HG03280 (cell line): ENCODE measurements at regions not wholly inside any gene's neighbourhood (a gene's known extent, or its start where the extent isn't known, plus 50 kb on each side); places are given as distances from the start of the nearest gene placed in this dataset.
"Not testable (repeated sequence)": the region's sequence is repeated elsewhere in the genome, so short reads cannot be mapped to it uniquely, and the experiment has no call there.

Experiments used
- ATAC-seq: cut with Tn5 transposase; IDR thresholded peaks from one replicate; pipeline ENCODE4 v1.9.1; 2021; ENCODE audit warnings: mild to moderate bottlenecking, moderate library complexity; ENCODE audit not compliant: unreplicated experiment

DNA sequence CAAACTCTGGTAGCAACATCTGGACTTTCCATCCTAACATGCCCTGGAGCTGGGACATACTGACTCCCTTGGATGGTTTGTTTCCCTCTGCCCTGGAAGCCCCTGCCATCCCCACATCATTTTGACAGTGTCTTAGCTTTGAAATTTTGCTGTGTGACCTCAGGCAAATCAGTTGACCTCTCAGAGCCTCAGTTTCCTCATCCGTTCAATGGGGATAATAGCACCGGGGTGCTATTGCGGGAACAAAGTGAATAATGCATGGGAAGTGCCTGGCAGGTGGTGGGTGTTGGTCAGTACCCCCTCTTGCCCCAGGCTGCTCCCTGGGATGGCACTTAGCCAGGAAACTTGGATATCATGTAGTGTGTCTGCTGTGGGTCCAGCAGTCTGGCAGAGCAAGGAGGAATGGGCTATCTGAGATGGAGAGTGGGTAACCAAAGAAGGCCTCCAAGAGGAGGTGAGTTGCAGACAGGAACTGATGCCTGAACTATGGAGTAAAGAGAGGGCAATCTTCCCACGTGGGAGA lies 88.6 kb downstream of the MRPL14 start:
- no peak for ATAC-seq

DNA sequence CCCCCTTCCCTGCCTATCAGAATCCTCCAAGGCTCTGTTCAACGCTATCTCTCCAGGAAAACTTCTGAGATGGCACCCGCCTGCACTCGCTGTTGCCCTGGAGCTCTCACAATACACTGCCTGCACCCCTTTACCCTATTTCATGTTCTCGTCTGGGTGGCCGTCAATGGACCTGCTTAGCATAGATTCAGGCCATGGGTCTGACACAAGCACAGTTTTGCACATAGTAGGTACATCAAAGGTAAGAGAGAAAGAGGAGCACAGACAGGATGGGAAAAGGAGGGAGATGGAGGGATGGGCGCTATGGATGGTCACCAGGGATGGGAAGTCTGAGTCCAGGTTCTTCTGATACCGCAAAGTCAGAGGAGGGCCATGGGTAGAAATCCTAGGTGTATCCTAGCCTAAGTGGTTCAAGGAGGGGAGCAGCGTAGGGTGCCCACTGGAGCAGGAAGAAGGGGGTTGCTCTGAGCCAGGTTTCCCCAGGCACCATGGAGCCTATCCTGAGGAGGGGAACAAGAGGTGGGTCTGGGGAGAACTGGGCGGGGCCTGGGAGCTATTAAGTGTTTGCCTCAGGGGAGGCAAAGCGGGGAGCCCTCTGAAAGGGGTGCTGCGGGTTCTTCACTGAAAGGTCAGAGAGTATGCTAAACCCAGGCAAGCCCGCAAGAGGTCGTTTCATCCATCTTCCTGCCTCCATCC lies 89.3 kb downstream of the MRPL14 start:
- no peak for ATAC-seq

GRCh38 chr6:44037276-44037675 lies 90.0 kb downstream of the MRPL14 start:
- not testable (repeated sequence) for ATAC-seq

DNA sequence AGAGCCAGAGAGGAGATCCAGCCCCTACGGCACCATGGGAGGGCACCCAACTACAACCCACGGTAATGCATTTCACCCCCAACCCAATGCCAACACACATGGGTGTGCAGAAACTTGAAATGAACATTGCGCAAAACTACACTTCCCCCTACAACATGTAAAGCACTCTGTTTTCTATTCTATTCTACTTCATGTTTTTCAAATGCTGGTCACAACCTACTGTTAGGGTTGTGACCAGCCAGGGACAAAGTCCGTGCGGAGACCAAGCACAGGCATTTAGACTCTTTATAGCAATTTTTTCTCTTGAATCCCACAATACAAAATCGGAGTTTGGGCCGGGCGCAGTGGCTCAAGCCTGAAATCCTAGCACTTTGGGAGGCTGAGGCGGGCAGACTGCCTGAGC lies 90.6 kb downstream of the MRPL14 start:
- no peak for ATAC-seq

- ATAC-seq: no peak
These were observed 91.1 kb downstream of the MRPL14 start for GRCh38 chr6:44036196-44036595.

DNA sequence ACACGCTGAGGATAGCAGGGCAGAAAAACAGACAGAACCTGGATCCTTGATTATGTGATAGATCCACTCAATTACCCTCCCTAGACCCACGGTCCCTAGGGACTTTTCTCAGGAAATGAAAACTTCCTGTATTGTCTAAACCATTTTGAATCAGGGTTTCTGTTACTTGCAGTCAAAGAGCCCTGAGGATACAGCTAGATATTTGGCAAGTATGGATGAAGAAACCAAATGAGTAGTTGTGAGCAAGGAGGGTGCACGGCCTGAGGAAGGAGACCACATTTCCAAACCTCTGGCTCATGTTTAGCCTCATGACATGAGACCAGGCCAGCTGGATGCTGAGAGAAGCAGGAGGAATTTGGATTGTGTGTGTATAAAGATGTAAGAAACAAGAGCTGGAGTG lies 91.6 kb downstream of the MRPL14 start:
- no peak for ATAC-seq

- no peak for ATAC-seq
These were observed 92.3 kb downstream of the MRPL14 start for GRCh38 chr6:44034931-44035345.

- ATAC-seq: no peak
These were observed 92.8 kb downstream of the MRPL14 start for GRCh38 chr6:44034391-44034861.

- ATAC-seq: no peak
These were observed 96.3 kb downstream of the MRPL14 start for GRCh38 chr6:44030812-44031454.

DNA sequence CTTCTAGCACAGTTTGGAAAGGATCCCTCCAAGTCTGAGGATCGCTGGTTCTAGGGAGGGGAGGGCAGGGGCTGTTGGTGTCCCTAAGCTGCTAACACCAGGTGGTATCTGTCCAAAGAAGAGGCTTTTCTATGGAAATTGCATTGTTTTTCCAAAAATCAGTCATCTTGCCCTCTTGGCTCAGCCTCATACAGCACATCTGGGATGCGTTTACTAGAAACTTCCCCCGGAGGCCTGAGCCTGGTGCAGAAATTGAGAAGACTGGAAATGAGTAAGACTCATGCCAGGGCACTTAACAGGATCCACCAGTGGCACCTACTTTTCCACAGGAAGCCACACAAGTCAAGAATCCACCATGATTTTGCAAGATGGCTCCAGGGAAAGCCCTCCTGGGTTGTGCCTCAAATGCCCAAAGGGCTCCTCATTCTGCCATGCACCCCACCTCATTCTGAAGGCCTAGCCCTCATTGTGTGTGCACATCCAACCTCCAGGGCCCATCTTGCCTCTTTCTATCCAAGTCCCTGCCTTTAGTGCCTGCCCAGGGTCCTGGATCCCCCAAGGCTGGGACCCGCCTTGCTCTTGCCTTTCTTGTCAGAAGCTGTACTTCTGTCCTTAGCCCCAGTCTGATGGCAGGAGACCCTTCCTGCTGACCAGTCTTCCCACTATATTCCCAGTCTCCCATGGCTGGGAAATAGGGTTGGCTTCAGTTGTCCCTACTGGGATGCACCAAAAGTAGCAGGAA lies 97.6 kb downstream of the MRPL14 start:
- ATAC-seq: no peak

DNA sequence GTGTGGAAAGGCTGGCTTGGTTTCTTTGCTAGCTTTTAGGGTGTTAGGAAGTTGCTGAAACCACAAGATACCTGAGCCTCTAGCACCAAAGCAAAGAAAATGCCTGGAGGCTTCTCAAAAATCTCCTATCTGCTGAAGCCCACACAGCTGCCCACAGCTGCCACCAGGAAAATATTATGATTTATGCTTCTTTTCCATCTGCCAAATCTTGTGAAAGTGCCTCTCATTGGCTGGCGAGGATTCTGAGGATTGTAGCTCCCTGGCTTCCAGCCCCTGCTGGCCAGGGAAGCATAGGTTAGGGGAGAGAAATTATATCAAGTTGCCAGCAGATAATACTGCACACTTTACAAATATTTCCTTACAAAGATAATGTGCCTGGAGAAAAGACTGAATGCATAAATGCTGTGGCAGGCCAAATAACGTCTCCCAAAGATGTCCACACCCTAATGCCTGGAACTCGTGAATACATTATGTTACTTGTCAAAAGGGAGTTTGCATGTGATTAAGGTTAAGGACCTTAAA lies 98.4 kb downstream of the MRPL14 start:
- no peak for ATAC-seq

GRCh38 chr6:44025226-44025625 lies 102.0 kb downstream of the MRPL14 start:
- no peak for ATAC-seq

DNA sequence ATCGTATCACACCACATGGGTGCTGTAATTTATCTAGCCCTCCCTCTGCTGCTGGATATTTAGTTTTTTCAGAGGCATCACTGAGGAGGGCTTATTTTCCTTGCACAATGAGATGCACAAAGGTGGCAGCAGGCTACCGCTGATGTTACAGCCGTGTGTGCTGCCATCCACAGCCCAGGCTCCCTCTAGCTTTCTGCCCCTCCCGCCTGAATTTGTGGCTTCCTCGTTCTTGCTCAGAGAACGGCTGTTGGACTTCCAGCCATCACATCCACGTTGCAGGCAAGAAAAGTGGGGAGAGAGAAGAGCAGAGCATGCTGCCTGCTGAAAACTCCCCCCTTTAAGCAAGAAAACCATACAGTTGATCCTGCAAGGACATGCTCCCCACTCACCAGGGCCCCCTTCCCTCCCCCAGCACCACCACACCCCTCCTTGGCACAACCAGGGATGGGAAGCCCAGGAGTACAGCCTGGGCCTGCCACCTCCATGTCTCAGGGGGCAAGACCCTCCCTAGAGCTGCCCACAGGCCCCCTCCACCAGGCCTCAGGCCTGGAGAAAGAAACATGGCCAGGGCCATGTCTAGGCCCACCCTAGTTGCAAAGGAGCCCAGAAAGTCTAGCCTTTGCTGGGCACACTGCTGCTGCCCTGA lies 102.6 kb downstream of the MRPL14 start:
- ATAC-seq: no peak

- ATAC-seq: no peak
These were observed 103.4 kb downstream of the MRPL14 start for GRCh38 chr6:44023586-44024454.

- ATAC-seq: no peak
These were observed 104.4 kb downstream of the MRPL14 start for GRCh38 chr6:44022671-44023352.

GRCh38 chr6:44022296-44022661 lies 105.0 kb downstream of the MRPL14 start:
- no peak for ATAC-seq

DNA sequence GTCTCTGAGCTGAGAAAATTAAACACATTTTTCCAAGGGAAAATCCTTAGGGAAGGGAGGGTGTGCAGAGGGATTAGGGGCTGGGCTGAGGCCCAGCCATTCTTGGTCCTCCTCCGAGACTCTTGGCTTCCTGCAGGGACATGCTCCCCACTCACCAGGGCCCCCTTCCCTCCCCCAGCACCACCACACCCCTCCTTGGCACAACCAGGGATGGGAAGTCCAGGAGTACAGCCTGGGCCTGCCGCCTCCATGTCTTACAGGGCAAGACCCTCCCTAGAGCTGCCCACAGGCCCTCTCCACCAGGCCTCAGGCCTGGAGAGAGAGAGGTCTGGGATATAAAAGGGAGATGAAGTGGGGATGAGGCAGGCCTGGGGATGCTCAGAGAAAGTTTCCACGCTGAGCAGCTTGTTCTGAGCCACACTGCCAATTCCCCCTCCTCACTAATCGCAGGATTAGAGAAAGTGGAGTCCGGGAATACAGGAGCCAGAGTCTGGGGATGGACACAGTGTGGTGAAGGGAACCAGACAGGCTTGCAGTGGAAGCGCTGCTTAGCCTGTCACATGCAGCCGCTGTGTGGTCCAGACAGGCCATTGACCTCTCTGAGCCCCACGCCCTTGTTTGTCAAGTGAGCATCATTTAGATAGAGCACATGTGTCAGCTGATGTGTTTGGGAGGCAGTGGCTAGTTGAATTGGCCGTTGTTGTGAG lies 105.5 kb downstream of the MRPL14 start:
- no peak for ATAC-seq

DNA sequence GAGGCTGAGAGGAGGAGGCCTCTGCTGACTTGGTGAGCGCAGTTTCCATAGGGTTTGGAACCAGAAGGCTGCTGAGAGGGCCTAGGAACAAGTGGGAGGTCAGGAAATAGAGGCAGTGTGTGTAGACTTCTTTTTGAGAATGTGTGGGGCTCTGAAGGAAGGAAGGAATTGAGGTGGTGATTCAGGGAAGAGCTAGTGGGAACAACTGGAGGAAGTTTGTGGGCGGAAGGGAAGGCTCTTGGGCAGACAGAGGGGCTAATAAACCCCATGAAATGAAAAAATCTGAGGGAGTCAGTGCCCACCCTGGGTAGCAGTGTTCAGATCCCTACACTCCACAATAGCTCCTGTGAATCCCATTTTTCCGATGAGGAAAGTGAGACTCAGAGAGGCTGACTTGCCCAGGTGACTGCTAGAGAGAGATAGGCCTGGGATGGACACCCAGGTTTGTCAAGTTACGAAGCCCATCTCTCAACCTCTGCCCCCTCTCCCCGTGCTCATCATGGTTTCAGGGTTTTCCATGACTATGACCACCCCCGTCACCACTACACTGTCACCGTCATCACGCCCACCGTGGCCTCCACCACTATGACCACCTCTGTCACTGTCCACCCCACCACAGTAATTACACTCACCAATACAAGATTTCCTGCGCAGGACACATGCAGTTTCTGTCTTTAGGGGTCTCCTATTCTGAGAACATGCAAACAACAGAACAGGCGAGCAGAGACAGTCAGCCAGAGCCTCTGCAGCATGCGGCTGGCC lies 106.4 kb downstream of the MRPL14 start:
- no peak for ATAC-seq
